DMS 273 (cell line): ENCODE measurements at regions not wholly inside any gene's neighbourhood (a gene's known extent, or its start where the extent isn't known, plus 50 kb on each side); places are given as distances from the start of the nearest gene placed in this dataset.

Source experiments
- DNase-seq: peaks from one replicate; lab custom pipeline; 2025; ENCODE audit not compliant: unreplicated experiment; lab: John Stamatoyannopoulos, UW

- no peak for DNase-seq
These were observed 267.1 kb downstream of the ADGB start for GRCh38 chr6:146865756-146866379.

- DNase-seq: no peak
These were observed 268.1 kb downstream of the ADGB start for GRCh38 chr6:146866731-146867414.

- no peak for DNase-seq
These were observed 270.0 kb downstream of the ADGB start for GRCh38 chr6:146868671-146869209.

DNA sequence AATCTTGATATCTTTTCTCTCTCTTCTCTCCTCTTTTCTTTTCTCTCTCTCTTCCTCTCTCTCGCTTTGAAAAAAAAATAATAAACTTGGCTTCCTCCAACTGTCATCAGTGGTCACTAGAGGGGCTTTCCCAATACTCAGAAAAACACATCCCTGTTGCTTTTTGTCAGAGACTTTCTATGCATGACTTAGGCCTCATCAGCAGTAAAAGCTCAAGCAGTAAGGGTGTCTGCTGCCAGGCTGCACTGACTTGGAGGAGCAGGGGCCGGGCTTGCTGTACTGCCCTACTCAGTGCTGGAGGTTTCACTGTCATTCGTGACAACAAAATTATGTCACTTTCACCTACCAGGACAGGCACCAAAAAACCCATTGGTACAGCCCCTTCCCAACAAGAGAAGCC is 272.0 kb downstream of the ADGB start:
- no peak for DNase-seq

GRCh38 chr6:146871611-146872425 is 273.0 kb downstream of the ADGB start:
- no peak for DNase-seq

DNA sequence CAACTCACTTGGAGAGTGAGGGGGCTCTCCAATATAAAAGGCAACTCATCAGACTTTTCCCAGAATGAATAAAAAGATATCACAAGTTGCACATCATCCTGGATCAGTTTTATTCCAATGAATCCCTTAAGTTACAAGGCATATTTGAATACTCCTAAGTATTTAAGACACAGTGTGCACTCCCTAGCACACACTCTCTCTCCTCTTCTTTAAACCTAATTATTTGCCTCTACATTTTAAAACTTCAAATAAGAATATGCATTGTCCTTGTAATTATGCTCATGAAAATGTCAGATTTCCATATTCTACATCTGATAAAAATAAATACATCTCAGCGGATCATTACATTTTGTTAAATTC is 273.6 kb downstream of the ADGB start:
- DNase-seq: no peak

DNA sequence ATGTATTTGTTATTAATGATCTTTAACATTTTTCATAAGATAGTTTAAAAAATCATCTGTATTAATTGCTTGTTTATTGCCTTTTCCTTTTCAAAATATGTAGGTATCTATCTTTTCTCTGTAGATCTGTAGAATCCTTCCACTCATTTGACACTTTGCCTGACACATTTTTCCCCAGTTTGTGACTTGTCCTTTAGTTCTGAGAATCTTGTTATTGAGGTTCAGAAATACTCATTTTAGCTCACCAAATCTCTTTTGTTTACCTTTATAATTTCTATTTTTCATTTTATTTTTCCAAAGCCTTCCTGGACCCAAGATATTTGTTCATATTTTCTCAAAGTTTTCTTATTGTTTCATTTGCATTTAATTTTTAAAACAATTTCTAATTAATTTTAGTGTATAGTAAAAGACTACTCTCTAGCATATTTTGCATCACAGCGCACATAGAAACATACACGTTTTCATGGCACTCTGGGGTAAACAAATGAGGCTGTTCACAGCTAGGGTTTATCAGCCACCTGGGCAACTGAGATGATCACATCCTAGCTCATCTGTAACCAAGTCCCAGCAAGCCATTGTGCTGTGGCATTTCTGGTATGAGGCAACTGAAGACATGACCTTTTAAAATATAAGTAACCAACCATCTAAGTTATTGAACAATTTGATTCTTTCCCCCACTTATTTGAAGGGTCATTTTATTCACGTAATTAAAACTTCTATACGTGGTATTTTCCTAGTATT is 275.7 kb downstream of the ADGB start:
- no peak for DNase-seq

- DNase-seq: no peak
These were observed 277.1 kb downstream of the ADGB start for GRCh38 chr6:146875927-146876270.

DNA sequence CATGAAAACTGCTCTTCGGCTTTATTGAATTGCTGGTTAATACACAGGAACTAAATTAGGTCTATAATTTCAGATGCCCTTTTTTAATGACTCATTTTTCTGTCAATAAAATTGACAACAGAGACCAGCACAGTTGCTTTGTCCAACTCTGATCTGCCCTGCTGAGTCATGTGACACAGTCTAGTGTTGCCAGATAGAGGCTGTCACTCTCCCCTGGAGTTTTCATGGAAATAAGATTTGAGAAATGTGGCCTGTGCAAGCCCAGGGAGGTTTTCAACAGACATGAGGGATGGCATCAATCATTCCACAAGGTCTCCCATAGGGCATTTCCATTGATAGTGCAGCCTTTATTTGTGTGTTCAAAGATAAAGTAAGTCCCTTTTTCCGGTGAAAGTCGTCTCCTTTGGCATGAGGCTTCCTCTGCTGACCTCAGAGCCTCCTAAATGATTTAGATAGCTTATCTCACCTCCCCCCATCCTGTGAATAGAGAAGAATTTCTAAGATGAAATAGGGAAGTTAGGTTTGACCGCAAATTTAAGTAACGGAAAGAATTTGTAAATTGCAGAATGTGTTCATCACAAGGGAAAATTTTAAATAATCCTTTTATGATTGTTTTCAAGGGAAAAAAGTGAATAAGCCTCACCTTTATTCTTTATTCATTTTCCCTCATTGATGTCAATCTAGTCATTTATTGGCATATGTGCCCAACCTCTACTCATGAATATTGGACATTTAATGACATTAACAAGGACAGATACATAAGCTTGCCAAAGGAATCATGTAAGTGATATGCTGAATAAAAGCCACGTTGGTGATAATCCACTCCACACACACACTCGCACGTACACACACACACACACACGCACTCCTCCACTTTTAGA is 277.7 kb downstream of the ADGB start:
- DNase-seq: no peak

DNA sequence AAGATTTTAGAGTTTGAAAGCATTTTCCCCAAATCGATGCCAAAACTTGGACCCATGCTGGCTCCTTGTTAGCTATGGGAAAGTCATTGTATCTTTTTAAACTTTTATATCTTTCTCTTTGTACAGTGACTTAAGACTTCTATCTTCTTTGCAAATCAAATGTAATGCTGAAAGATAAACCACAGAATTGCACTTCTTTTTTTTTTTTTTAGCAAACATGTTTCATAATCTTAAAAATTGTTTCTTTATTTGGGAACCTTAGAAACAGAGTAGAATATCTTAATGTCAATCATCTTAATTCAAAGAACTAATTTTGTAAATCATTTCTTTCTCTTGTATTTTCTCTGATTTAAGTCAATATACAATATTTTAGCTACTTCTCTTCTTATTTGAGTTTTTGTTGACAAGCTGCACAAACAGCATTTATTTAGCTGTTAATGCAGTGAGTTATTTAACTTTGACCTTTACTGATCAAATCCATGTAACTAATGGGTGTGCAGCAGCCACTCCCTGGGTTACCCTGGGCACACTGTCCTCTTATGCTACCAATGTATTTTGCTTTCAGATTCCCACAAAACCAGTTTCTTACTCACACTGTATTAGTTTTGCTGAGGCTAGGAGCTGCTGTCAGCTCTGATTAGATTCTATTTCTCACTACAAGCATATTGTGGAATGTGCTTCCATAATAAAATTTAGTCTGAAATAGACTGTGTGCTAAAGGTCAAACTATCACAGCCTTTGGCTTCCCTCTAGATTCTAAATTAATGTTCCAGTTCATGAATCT is 279.6 kb downstream of the ADGB start:
- DNase-seq: no peak

DNA sequence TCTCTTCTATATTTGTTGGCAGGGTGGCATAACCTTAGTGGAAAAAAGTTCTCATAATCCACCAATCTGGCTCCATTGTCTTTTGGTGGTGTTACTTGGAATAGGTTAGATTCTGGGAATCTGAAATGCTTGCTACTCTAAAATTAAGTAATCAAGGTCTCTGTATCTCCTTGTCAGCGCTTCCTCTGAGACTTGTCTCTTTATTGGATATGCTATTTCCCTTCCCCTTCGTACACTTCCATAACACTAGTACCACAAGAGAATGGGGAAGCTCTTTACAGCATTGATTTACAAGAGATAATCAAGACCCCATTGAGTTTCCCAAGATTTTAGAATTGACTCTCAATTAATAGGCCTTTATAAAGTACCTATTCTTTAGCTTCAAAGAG is 280.2 kb downstream of the ADGB start:
- DNase-seq: no peak

DNA sequence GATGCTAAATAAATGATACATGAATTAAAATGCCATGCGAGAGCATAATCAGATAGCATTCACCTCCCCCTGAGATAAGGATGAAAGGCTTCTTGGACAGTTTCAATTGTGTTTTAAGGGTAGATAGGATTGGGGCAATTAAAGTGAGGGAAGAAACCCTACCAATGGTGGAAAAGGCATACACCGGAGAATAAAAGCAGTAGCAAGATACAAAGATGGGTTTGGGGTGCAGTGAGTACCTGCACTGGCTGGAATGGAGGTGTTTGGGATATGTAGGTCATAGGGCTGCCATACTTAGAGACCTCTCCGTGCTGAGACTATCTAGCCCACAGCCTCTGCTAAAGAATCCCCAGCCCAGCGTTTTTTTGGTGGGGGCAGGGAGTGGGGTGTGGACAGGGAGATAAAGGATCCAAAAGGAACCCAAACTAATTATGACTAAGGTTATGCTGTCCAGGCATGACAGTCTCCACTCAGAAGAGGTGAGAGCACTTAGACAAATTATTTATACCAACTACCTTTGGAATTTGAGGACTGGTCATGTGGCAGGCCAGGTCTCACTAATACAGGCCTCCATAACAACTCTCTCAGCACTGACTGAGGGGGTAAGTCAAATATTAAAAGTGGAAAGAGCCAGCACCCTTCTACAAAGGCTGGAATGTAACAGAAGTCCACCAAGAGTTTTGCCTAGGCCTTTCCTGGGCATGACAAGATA is 280.8 kb downstream of the ADGB start:
- DNase-seq: no peak

DNA sequence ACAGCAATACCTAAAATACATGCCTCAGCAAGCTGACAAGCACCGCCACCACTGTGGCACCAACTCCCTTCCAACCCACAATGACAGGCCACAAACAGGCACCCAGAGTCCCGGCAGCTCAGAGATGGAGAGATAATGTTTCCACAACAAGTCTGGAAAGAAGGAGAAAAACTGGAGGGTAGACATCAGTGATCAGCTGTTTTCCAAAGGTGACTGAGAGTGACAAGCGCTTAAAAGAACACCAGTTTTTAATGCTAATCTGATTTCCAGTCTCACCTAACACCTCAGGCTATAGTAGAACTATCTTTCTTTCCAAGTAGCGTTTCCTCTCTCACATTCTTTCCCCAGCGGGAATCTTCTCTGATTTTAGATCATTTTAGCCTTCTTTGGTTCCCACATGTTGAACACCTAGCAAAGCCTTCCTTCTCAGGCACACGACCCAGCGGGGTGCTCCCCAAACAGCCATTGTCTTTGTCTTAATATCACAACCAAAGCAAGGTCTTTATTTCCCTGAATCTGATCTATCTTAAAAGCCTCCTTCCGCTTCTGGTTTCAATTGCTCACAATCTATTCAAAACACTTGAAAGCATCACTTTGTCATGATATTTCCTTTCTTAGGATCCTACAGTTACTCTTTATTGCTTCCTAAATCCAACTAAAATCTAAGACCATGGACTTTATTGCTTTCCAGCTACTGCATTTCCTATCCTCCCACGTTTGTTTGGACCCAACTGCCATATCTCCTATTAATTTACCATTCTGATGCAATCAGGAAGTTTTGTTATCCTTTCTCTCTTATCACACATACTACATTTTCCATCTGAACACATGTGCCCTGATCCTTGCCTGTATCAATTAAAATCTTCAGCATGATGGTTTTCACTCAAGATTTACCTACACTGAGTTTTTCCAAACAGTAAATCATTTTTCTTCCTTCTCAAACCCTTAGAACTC is 282.7 kb downstream of the ADGB start:
- no peak for DNase-seq

DNA sequence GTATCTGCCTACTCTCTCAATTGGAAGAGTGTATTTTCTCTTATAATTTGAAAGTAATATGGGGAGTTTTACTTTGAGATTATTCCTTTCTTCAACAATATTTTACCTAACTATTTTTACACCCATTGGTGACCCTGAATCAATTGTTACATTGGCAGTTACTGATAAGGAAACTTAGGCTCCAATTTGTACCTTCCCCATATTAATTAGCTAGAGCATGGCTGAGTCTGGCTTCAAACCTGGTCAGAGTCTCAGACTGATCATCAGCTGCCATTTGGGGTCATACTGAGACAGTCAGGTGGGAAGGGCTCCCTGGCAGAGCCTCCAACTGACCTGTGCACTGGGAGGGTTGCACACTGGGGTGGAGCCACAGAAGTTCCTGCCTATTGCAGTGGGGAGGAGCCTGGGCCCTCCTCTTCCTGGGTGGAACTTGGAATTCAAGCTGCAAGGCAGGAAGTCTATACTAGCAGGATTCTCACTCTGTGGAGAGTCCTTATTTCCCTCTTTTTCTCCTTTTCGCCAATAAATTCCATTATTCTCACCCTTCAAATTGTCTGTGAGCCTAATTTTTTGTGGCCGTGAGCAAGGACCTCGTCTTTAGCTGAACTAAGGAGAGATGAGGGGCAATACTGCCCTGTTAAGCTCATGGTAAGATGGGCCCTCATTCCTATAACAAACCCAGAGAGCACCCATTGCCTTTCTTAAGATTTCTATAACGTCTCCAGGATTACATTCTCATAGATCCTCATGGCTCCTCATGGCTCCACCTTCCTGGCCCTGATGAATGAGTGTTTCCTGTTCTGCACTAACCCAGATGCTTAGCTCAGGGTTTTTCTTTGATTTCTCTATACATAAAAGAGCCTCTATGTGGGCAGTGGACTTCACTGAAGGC is 285.1 kb downstream of the ADGB start:
- no peak for DNase-seq

- DNase-seq: no peak
These were observed 286.0 kb downstream of the ADGB start for GRCh38 chr6:146884728-146885127.

DNA sequence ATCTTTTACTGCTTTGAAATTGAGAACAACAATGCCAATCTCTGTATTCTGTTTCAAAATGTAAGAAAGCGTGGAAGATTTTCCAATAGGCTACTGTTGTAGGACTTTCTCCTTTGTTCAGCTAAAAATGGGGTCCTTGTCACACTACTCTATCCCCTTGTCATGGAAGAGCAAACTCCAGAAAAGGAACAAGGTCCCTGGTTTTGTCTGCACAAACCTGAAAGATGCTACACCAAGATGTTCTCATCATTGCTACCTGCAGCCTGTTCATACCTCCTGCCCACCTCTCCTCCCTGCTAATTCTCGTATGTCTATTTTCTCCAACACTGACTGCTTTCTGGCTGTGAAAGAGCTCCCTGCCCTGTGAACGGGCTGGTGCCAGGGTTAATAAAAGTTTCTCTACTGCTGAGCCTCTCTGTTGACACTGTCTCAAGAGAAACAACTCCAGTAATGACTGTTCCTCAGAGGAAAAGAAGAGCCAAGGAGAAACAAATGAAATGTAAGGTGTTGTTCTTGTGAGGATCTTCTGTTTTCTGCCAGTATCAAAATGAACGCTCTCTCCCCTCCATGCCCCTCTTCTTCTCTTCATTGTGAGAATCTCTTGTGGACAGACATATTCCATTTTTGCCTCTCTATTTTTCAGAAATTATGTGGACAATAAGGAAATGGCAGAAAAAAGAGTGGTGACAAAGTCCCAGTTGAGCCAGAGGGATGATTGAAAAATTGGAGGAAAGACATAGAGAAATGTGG is 287.1 kb downstream of the ADGB start:
- DNase-seq: no peak
